IMR-90 (cell line): ENCODE measurements at regions not wholly inside any gene's neighbourhood (a gene's known extent, or its start where the extent isn't known, plus 50 kb on each side); places are given as distances from the start of the nearest gene placed in this dataset.

ENCODE experiments used
- ATAC-seq: fragments of 200-7000 bp; cut with Tn5 transposase; 2 replicates; pipeline ENCODE4 v1.9.1; 2020; ENCODE audit warnings: low read depth, mild to moderate bottlenecking, moderate library complexity
- BruUV-seq: library from RNA; stranded (reverse); fragments of 400-500 nt; replicated peaks from 2 replicates; lab custom pipeline; 2021; lab: Mats Ljungman, UMichigan
- CTCF ChIA-PET: fragments of 300-600 bp; formaldehyde crosslinking; extraction: SDS; loops from one replicate; lab custom pipeline; 2021; ENCODE audit warnings: antibody characterized with exemption; lab: Yijun Ruan, JAX
- POLR2A ChIA-PET: fragments of 300-600 bp; sonication (Branson Sonifier 250); formaldehyde crosslinking; loops from one replicate; lab custom pipeline; 2022; ENCODE audit warnings: antibody characterized with exemption; ENCODE audit not compliant: unreplicated experiment; lab: Charles Lee
- DNase-seq: peaks from one replicate; pipeline ENCODE4 v3.0.0; 2013
- H2AFZ ChIP-seq: replicated peaks from 2 replicates; pipeline ENCODE3; 2013; ENCODE audit warnings: low read length, mild to moderate bottlenecking; ENCODE audit not compliant: poor library complexity
- H2AK5ac ChIP-seq: 2 replicates; pipeline ENCODE4 v1.6.1; 2013; ENCODE audit warnings: low read depth, low read length, inconsistent platforms
- H2AK9ac ChIP-seq: replicated peaks from 2 replicates; pipeline ENCODE3; 2013; ENCODE audit warnings: mild to moderate bottlenecking, low read depth, low read length, moderate library complexity; ENCODE audit not compliant: poor library complexity
- H2BK120ac ChIP-seq: 2 replicates; pipeline ENCODE4 v1.6.1; 2013; ENCODE audit warnings: low read depth, low read length, inconsistent platforms
- H2BK15ac ChIP-seq: 3 replicates; pipeline ENCODE4 v1.6.1; 2013; ENCODE audit warnings: low read depth, low read length, inconsistent platforms
- H2BK20ac ChIP-seq: 2 replicates; pipeline ENCODE4 v1.6.1; 2013; ENCODE audit warnings: low read depth, mild to moderate bottlenecking, inconsistent platforms, low read length, moderate library complexity
- H2BK5ac ChIP-seq: 2 replicates; pipeline ENCODE4 v1.6.1; 2013; ENCODE audit warnings: mild to moderate bottlenecking, low read depth, low read length, inconsistent platforms; ENCODE audit not compliant: poor library complexity, severe bottlenecking
- H3K14ac ChIP-seq: replicated peaks from 2 replicates; pipeline ENCODE4 v1.6.1; 2013; ENCODE audit warnings: low read depth, low read length, inconsistent platforms
- H3K18ac ChIP-seq: 2 replicates; pipeline ENCODE4 v1.6.1; 2013; ENCODE audit warnings: low read depth, low read length, control low read depth
- H3K23ac ChIP-seq: 2 replicates; pipeline ENCODE4 v1.6.1; 2013; ENCODE audit warnings: low read depth, low read length, inconsistent platforms
- H3K27ac ChIP-seq: 2 replicates; pipeline ENCODE4 v1.5.1; 2013; ENCODE audit warnings: mild to moderate bottlenecking, control low read depth, low read length; ENCODE audit not compliant: insufficient read depth
- H3K27me3 ChIP-seq: 2 replicates; pipeline ENCODE4 v1.6.1; 2013; ENCODE audit warnings: low read length; ENCODE audit not compliant: control insufficient read depth, insufficient read depth
- H3K36me3 ChIP-seq: 2 replicates; pipeline ENCODE4 v1.6.1; 2013; ENCODE audit warnings: low read length, mixed read lengths; ENCODE audit not compliant: control insufficient read depth, insufficient read depth
- H3K4ac ChIP-seq: 2 replicates; pipeline ENCODE4 v1.6.1; 2013; ENCODE audit warnings: low read depth, low read length, inconsistent platforms
- H3K4me1 ChIP-seq: 2 replicates; pipeline ENCODE4 v1.6.1; 2013; ENCODE audit warnings: low read length, mixed read lengths; ENCODE audit not compliant: control insufficient read depth, insufficient read depth
- H3K4me2 ChIP-seq: 2 replicates; pipeline ENCODE4 v1.6.1; 2013; ENCODE audit warnings: low read depth, mild to moderate bottlenecking, control low read depth, low read length, moderate library complexity
- H3K4me3 ChIP-seq: 2 replicates; pipeline ENCODE4 v1.5.1; 2013; ENCODE audit warnings: low read depth, mild to moderate bottlenecking, control low read depth, low read length, moderate library complexity; ENCODE audit not compliant: insufficient read depth
- H3K56ac ChIP-seq: 2 replicates; pipeline ENCODE4 v1.6.1; 2013; ENCODE audit warnings: low read length, inconsistent platforms; ENCODE audit not compliant: insufficient read depth; ENCODE audit errors: extremely low read depth
- H3K79me1 ChIP-seq, 2 experiments: 2 replicates each; pipeline ENCODE4 v1.6.1; 2013; ENCODE audit warnings: low read length in 2 of 2, inconsistent platforms in 1 of 2, low read depth in 1 of 2
- H3K9ac ChIP-seq: 2 replicates; pipeline ENCODE4 v1.6.1; 2013; ENCODE audit warnings: low read depth, low read length, control low read depth
- H3K9me1 ChIP-seq: 2 replicates; pipeline ENCODE4 v1.6.1; 2013; ENCODE audit warnings: low read length, inconsistent platforms; ENCODE audit not compliant: insufficient read depth
- H3K9me3 ChIP-seq: 2 replicates; pipeline ENCODE4 v1.6.1; 2013; ENCODE audit warnings: low read length; ENCODE audit not compliant: control insufficient read depth, insufficient read depth
- H4K20me1 ChIP-seq: 2 replicates; pipeline ENCODE4 v1.6.1; 2013; ENCODE audit warnings: low read length, inconsistent platforms; ENCODE audit not compliant: insufficient read depth
- H4K5ac ChIP-seq: 2 replicates; pipeline ENCODE4 v1.6.1; 2013; ENCODE audit warnings: mild to moderate bottlenecking, low read depth, low read length, control low read depth
- H4K8ac ChIP-seq, 2 experiments: 2 replicates each; pipeline ENCODE4 v1.6.1; 2013; ENCODE audit warnings: low read depth in 2 of 2, low read length in 2 of 2, control low read depth in 1 of 2, inconsistent platforms in 1 of 2
- H4K91ac ChIP-seq: 2 replicates; pipeline ENCODE4 v1.6.1; 2013; ENCODE audit warnings: low read depth, low read length, inconsistent platforms; ENCODE audit not compliant: insufficient read depth
- CEBPB ChIP-seq: IDR thresholded peaks from 2 replicates; pipeline ENCODE4 v1.6.1; 2012; ENCODE audit warnings: low read depth, low read length, improper control_type of control experiment
- NFE2L2 ChIP-seq: fragments of 150-350 bp; IDR thresholded peaks from 2 replicates; pipeline ENCODE4 v1.6.1; 2016; ENCODE audit warnings: low read depth, mild to moderate bottlenecking, low read length
- SMC3 ChIP-seq: fragments of 150-350 bp; IDR thresholded peaks from 2 replicates; pipeline ENCODE4 v1.6.1; 2016; ENCODE audit warnings: low read depth, mild to moderate bottlenecking, antibody characterized with exemption, low read length, moderate library complexity
- WGBS, 2 experiments: methylation state at CpG; one replicate each; pipeline versions ENCODE4 v1.1.5 to v1.1.7; 2013; ENCODE audit warnings: missing lambda C conversion rate in 2 of 2; ENCODE audit not compliant: insufficient read length in 1 of 2; ENCODE audit errors: extremely low coverage in 2 of 2; 5-methylcytosine and 5-hydroxymethylcytosine counted together
- dilution Hi-C: fragments of 300-500 bp; cut with HindIII; formaldehyde crosslinking; loops from one replicate; pipeline ENCODE4 v1.14.3; 2018; ENCODE audit warnings: low sequenced_read_pairs; ENCODE audit not compliant: unreplicated experiment
- in situ Hi-C: fragments of 300-500 bp; cut with MboI; formaldehyde crosslinking; loops from 3 replicates; pipeline ENCODE4 v1.14.3; 2019; ENCODE audit warnings: low sequenced_read_pairs, inconsistent platforms, mixed read lengths
- intact Hi-C: fragments of 100-400 bp; cut with micrococcal nuclease; formaldehyde crosslinking; loops from 2 replicates; pipeline ENCODE4 v1.10.0; 2022

GRCh38 chr15:62413153-62413552 lies 248.1 kb upstream of the C2CD4B start:
- CTCF ChIA-PET = no interaction called here
- no peak overlapping the region for H3K27ac ChIP-seq
- H4K91ac ChIP-seq = no peak overlapping the region
- dilution Hi-C loops (no loop called here), in situ Hi-C loops (no loop called here), intact Hi-C loops (no loop called here)
- no peak overlapping the region for H3K9ac ChIP-seq
- DNase-seq = no peak
- no peak overlapping the region for H2AFZ ChIP-seq
- H2BK20ac ChIP-seq = no peak overlapping the region
- peaks cover 10% of the 10 kb centered on the region for H3K9me1 ChIP-seq
- no peak overlapping the region for H2AK9ac ChIP-seq
- POLR2A ChIA-PET = no interaction called here
- H3K4ac ChIP-seq = no peak overlapping the region
- no peak overlapping the region for H3K4me3 ChIP-seq
- H4K5ac ChIP-seq = no peak overlapping the region; the same call in 1 of the 2 replicates
- no peak overlapping the region for H3K23ac ChIP-seq
- TF ChIP-seq NFE2L2 (no peak), CEBPB (no peak), SMC3 (no peak)
- peak; percentile 24; the same call in 1 of the 2 replicates for ATAC-seq
- H3K4me2 ChIP-seq = no peak overlapping the region; the same call in 1 of the 2 replicates
- H4K8ac ChIP-seq = no peak overlapping the region
- no TSS peak for BruUV-seq
- H4K20me1 ChIP-seq = peaks cover 14% of the 10 kb centered on the region; the same call in 1 of the 2 replicates
- no peak overlapping the region for H3K14ac ChIP-seq
- no CpG with 5 or more reads among the region's 5 CpGs for WGBS, 2 experiments
- peaks cover 30 to 32% of the 10 kb centered on the region in 2 experiments for H3K79me1 ChIP-seq
- H3K4me1 ChIP-seq = peaks cover 9% of the 10 kb centered on the region
- no peak overlapping the region for H2BK5ac ChIP-seq
- H3K9me3 ChIP-seq = no peaks in the 10 kb centered on the region
- H2AK5ac ChIP-seq = no peak overlapping the region
- no peak overlapping the region for H3K56ac ChIP-seq
- H2BK15ac ChIP-seq = no peak overlapping the region
- H3K18ac ChIP-seq = no peak overlapping the region
- H3K27me3 ChIP-seq = no peaks in the 10 kb centered on the region
- H3K36me3 ChIP-seq = no peaks in the 10 kb centered on the region
- no peak overlapping the region for H2BK120ac ChIP-seq
